GM23338 (cell line): ENCODE measurements at regions not wholly inside any gene's neighbourhood (a gene's known extent, or its start where the extent isn't known, plus 50 kb on each side); places are given as distances from the start of the nearest gene placed in this dataset.
"Not testable (repeated sequence)": the region's sequence is repeated elsewhere in the genome, so short reads cannot be mapped to it uniquely, and the experiment has no call there.

Experiments used
- ATAC-seq: fragments of 200-7000 bp; cut with Tn5 transposase; 3 replicates; pipeline ENCODE4 v1.9.1; 2020
- DNase-seq: peaks from one replicate; pipeline ENCODE4 v3.0.0-alpha.2; 2015; ENCODE audit warnings: low spot score
- H2AFZ ChIP-seq: fragments of 200-600 bp; sonication (generic); 2 replicates; pipeline ENCODE4 v1.8.0; 2016; ENCODE audit warnings: antibody characterized with exemption, mild to moderate bottlenecking, moderate library complexity
- H3F3A ChIP-seq: fragments of 200-600 bp; sonication (generic); replicated peaks from 2 replicates; pipeline ENCODE4 v1.8.0; 2017; ENCODE audit warnings: antibody characterized with exemption, mixed run types, low read depth
- H3K27ac ChIP-seq: fragments of 200-600 bp; sonication (generic); 2 replicates; pipeline ENCODE4 v1.6.1; 2016; ENCODE audit warnings: low read depth
- H3K27me3 ChIP-seq: fragments of 200-600 bp; sonication (generic); 2 replicates; pipeline ENCODE4 v1.8.0; 2016; ENCODE audit warnings: mild to moderate bottlenecking, mixed run types, moderate library complexity; ENCODE audit not compliant: insufficient read depth
- H3K36me3 ChIP-seq: fragments of 200-600 bp; sonication (generic); 2 replicates; pipeline ENCODE4 v1.8.0; 2016; ENCODE audit warnings: mild to moderate bottlenecking; ENCODE audit not compliant: insufficient read depth
- H3K4me1 ChIP-seq: fragments of 200-600 bp; sonication (generic); 2 replicates; pipeline ENCODE4 v1.8.0; 2016; ENCODE audit warnings: mild to moderate bottlenecking, moderate library complexity; ENCODE audit not compliant: insufficient read depth
- H3K4me2 ChIP-seq: fragments of 200-600 bp; sonication (generic); 2 replicates; pipeline ENCODE4 v1.7.1; 2017; ENCODE audit warnings: mixed run types
- H3K4me3 ChIP-seq: fragments of 200-600 bp; sonication (generic); 2 replicates; pipeline ENCODE4 v1.6.1; 2016; ENCODE audit warnings: mixed run types
- H3K79me2 ChIP-seq: fragments of 200-600 bp; sonication (generic); replicated peaks from 2 replicates; pipeline ENCODE4 v1.8.0; 2017; ENCODE audit warnings: mild to moderate bottlenecking; ENCODE audit not compliant: insufficient read depth
- H3K9me2 ChIP-seq: fragments of 200-600 bp; sonication (generic); 2 replicates; pipeline ENCODE4 v1.8.0; 2017; ENCODE audit not compliant: insufficient read depth
- H4K20me1 ChIP-seq: fragments of 200-600 bp; sonication (generic); replicated peaks from 2 replicates; pipeline ENCODE4 v1.8.0; 2017; ENCODE audit warnings: mild to moderate bottlenecking; ENCODE audit not compliant: insufficient read depth
- H3K27ac Mint-ChIP-seq: 2 replicates; pipeline ENCODE4 v1.8.0; 2020; ENCODE audit warnings: inconsistent platforms, mild to moderate bottlenecking, moderate library complexity, mixed read lengths
- H3K27me3 Mint-ChIP-seq: 3 replicates; pipeline ENCODE4 v1.8.0; 2022; ENCODE audit warnings: low read depth, mild to moderate bottlenecking, moderate library complexity, mixed read lengths, inconsistent platforms; ENCODE audit not compliant: insufficient read depth, poor library complexity
- H3K36me3 Mint-ChIP-seq: 3 replicates; pipeline ENCODE4 v1.8.0; 2021; ENCODE audit warnings: low read depth, mild to moderate bottlenecking, inconsistent platforms, moderate library complexity, mixed read lengths
- H3K4me1 Mint-ChIP-seq: 3 replicates; pipeline ENCODE4 v1.8.0; 2020; ENCODE audit warnings: mild to moderate bottlenecking, inconsistent platforms, mixed read lengths
- H3K4me3 Mint-ChIP-seq: 3 replicates; pipeline ENCODE4 v1.8.0; 2021; ENCODE audit warnings: moderate library complexity, mild to moderate bottlenecking, inconsistent platforms, mixed read lengths
- H3K9me3 Mint-ChIP-seq: 3 replicates; pipeline ENCODE4 v1.8.0; 2020; ENCODE audit warnings: moderate library complexity, mild to moderate bottlenecking, inconsistent platforms, mixed read lengths
- CREB1 ChIP-seq: fragments of 250-450 bp; sonication (Bioruptor Pico); IDR thresholded peaks from 2 replicates; pipeline ENCODE4 v1.5.0; 2020; ENCODE audit warnings: low read depth, mild to moderate bottlenecking, moderate library complexity
- EZH2phosphoT487 ChIP-seq: fragments of 200-600 bp; sonication (generic); IDR thresholded peaks from one replicate; pipeline ENCODE4 v1.8.1; 2018; ENCODE audit warnings: antibody characterized with exemption; ENCODE audit not compliant: unreplicated experiment
- JUNB ChIP-seq: IDR thresholded peaks from one replicate; pipeline ENCODE4 v1.6.1; 2016; ENCODE audit warnings: antibody characterized with exemption; ENCODE audit not compliant: unreplicated experiment
- NANOG ChIP-seq: IDR thresholded peaks from 2 replicates; pipeline ENCODE4 v1.6.1; 2016; ENCODE audit warnings: antibody characterized with exemption, borderline replicate concordance
- POLR2AphosphoS5 ChIP-seq: IDR thresholded peaks from 2 replicates; pipeline ENCODE4 v1.6.1; 2016; ENCODE audit warnings: antibody characterized with exemption, low read depth
- ZNF114 ChIP-seq: fragments of 250-450 bp; sonication (Bioruptor Pico); IDR thresholded peaks from 2 replicates; pipeline ENCODE4 v1.5.0; 2020; ENCODE audit warnings: mild to moderate bottlenecking, moderate library complexity
- ZNF331 ChIP-seq: fragments of 250-450 bp; sonication (Bioruptor Pico); IDR thresholded peaks from 2 replicates; pipeline ENCODE4 v1.5.0; 2020; ENCODE audit warnings: low read depth, mild to moderate bottlenecking, moderate library complexity
- TF ChIP-seq, protein P1 (sequence below): fragments of 250-450 bp; sonication (Bioruptor Pico); IDR thresholded peaks from 2 replicates; pipeline ENCODE4 v1.5.0; 2020; ENCODE audit warnings: mild to moderate bottlenecking, moderate library complexity
- TF ChIP-seq, protein P2 (sequence below): IDR thresholded peaks from one replicate; pipeline ENCODE4 v1.6.1; 2018; ENCODE audit warnings: antibody characterized with exemption; ENCODE audit not compliant: unreplicated experiment
- TF ChIP-seq, protein P3 (sequence below): IDR thresholded peaks from 2 replicates; pipeline ENCODE4 v1.6.1; 2016; ENCODE audit warnings: antibody characterized with exemption
- TF ChIP-seq, protein P4 (sequence below), 2 experiments: fragments of 200-600 bp in 1 of 2; sonication (generic) in 1 of 2; conservative IDR thresholded peaks; 2 replicates each; pipeline versions ENCODE4 v1.5.1 to v1.6.1; 2016 to 2017; ENCODE audit warnings: antibody characterized with exemption in 2 of 2, low read depth in 2 of 2, mild to moderate bottlenecking in 2 of 2, moderate library complexity in 1 of 2

DNA sequence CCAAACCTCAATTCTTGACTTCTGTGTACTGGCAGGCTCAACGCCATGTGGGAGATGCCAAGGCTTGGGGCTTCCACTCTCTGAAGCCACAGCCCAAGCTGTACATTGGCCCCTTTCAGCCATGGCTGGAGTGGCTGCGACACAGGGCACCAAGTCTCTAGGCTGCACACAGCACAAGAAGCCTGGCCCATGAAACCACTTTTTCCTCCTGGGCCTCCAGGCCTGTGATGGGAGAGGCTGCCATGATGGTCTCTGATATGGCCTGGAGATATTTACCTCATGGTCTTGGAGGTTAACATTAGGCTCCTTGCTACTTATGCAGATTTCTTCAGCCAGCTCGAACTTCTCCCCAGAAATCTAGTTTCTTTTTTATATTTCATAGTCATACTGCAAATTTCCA, 724.1 kb downstream of the RNF144A start:
- H3K4me3 Mint-ChIP-seq, H3K27ac Mint-ChIP-seq, H2AFZ ChIP-seq, H3K79me2 ChIP-seq, H3K4me3 ChIP-seq, ATAC-seq, H3K4me1 ChIP-seq, H3K36me3 ChIP-seq, H3K27me3 ChIP-seq, H3K4me1 Mint-ChIP-seq, H4K20me1 ChIP-seq, H3K27me3 Mint-ChIP-seq, H3K9me2 ChIP-seq, H3F3A ChIP-seq, DNase-seq, H3K4me2 ChIP-seq, H3K27ac ChIP-seq: not testable (repeated sequence)
- Mint-ChIP-seq H3K36me3 (peaks cover 44% of the 10 kb centered on the region), H3K9me3 (peaks cover 55% of the 10 kb centered on the region)

DNA sequence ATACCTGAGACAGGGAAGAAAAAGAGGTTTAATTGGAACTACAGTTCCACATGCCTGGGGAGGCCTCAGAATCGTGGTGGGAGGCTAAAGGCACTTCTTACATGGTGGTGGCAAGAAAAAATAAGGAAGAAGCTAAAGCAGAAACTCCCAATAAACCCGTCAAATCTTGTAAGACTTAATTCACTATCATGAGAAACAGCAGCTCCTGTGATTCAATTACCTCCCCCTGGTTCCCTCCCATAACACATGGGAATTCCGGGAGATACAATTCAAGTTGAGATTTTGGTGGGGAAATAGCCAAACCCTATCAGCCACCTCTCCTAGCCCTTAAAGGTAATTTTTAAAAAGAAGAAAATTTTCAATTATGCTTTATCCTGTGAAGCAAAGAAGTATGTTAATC, 728.8 kb downstream of the RNF144A start:
- H3K79me2 ChIP-seq, result no peaks in the 10 kb centered on the region
- H3K4me3 ChIP-seq, result no peak overlapping the region
- no peak overlapping the region for H3K4me3 Mint-ChIP-seq
- no peak overlapping the region for H3K27ac ChIP-seq
- no peak overlapping the region for H2AFZ ChIP-seq
- H3K27me3 Mint-ChIP-seq, result peaks cover 9% of the 10 kb centered on the region
- no peak for ATAC-seq
- peaks cover 35% of the 10 kb centered on the region for H3K36me3 Mint-ChIP-seq
- no peaks in the 10 kb centered on the region for H3K4me1 Mint-ChIP-seq
- no peaks in the 10 kb centered on the region for H3K36me3 ChIP-seq
- no peak for DNase-seq
- H3K27ac Mint-ChIP-seq, result no peak overlapping the region
- H3K4me1 ChIP-seq, result no peaks in the 10 kb centered on the region
- peaks cover 42% of the 10 kb centered on the region for H3K9me3 Mint-ChIP-seq
- no peaks in the 10 kb centered on the region for H3F3A ChIP-seq
- no peaks in the 10 kb centered on the region for H4K20me1 ChIP-seq
- H3K4me2 ChIP-seq, result no peak overlapping the region
- H3K9me2 ChIP-seq, result peaks cover 9% of the 10 kb centered on the region; the same call in 1 of the 2 replicates
- H3K27me3 ChIP-seq, result no peaks in the 10 kb centered on the region
- TF ChIP-seq, protein P1, sequence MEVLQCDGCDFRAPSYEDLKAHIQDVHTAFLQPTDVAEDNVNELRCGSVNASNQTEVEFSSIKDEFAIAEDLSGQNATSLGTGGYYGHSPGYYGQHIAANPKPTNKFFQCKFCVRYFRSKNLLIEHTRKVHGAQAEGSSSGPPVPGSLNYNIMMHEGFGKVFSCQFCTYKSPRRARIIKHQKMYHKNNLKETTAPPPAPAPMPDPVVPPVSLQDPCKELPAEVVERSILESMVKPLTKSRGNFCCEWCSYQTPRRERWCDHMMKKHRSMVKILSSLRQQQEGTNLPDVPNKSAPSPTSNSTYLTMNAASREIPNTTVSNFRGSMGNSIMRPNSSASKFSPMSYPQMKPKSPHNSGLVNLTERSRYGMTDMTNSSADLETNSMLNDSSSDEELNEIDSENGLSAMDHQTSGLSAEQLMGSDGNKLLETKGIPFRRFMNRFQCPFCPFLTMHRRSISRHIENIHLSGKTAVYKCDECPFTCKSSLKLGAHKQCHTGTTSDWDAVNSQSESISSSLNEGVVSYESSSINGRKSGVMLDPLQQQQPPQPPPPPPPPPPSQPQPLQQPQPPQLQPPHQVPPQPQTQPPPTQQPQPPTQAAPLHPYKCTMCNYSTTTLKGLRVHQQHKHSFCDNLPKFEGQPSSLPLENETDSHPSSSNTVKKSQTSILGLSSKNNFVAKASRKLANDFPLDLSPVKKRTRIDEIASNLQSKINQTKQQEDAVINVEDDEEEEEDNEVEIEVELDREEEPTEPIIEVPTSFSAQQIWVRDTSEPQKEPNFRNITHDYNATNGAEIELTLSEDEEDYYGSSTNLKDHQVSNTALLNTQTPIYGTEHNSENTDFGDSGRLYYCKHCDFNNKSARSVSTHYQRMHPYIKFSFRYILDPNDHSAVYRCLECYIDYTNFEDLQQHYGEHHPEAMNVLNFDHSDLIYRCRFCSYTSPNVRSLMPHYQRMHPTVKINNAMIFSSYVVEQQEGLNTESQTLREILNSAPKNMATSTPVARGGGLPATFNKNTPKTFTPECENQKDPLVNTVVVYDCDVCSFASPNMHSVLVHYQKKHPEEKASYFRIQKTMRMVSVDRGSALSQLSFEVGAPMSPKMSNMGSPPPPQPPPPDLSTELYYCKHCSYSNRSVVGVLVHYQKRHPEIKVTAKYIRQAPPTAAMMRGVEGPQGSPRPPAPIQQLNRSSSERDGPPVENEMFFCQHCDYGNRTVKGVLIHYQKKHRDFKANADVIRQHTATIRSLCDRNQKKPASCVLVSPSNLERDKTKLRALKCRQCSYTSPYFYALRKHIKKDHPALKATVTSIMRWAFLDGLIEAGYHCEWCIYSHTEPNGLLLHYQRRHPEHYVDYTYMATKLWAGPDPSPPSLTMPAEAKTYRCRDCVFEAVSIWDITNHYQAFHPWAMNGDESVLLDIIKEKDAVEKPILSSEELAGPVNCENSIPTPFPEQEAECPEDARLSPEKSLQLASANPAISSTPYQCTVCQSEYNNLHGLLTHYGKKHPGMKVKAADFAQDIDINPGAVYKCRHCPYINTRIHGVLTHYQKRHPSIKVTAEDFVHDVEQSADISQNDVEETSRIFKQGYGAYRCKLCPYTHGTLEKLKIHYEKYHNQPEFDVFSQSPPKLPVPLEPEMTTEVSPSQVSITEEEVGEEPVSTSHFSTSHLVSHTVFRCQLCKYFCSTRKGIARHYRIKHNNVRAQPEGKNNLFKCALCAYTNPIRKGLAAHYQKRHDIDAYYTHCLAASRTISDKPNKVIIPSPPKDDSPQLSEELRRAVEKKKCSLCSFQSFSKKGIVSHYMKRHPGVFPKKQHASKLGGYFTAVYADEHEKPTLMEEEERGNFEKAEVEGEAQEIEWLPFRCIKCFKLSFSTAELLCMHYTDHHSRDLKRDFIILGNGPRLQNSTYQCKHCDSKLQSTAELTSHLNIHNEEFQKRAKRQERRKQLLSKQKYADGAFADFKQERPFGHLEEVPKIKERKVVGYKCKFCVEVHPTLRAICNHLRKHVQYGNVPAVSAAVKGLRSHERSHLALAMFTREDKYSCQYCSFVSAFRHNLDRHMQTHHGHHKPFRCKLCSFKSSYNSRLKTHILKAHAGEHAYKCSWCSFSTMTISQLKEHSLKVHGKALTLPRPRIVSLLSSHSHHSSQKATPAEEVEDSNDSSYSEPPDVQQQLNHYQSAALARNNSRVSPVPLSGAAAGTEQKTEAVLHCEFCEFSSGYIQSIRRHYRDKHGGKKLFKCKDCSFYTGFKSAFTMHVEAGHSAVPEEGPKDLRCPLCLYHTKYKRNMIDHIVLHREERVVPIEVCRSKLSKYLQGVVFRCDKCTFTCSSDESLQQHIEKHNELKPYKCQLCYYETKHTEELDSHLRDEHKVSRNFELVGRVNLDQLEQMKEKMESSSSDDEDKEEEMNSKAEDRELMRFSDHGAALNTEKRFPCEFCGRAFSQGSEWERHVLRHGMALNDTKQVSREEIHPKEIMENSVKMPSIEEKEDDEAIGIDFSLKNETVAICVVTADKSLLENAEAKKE (CRISPR knock-in tag), result no peak
- TF ChIP-seq, protein P2, sequence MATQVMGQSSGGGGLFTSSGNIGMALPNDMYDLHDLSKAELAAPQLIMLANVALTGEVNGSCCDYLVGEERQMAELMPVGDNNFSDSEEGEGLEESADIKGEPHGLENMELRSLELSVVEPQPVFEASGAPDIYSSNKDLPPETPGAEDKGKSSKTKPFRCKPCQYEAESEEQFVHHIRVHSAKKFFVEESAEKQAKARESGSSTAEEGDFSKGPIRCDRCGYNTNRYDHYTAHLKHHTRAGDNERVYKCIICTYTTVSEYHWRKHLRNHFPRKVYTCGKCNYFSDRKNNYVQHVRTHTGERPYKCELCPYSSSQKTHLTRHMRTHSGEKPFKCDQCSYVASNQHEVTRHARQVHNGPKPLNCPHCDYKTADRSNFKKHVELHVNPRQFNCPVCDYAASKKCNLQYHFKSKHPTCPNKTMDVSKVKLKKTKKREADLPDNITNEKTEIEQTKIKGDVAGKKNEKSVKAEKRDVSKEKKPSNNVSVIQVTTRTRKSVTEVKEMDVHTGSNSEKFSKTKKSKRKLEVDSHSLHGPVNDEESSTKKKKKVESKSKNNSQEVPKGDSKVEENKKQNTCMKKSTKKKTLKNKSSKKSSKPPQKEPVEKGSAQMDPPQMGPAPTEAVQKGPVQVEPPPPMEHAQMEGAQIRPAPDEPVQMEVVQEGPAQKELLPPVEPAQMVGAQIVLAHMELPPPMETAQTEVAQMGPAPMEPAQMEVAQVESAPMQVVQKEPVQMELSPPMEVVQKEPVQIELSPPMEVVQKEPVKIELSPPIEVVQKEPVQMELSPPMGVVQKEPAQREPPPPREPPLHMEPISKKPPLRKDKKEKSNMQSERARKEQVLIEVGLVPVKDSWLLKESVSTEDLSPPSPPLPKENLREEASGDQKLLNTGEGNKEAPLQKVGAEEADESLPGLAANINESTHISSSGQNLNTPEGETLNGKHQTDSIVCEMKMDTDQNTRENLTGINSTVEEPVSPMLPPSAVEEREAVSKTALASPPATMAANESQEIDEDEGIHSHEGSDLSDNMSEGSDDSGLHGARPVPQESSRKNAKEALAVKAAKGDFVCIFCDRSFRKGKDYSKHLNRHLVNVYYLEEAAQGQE, result no peak
- TF ChIP-seq, protein P3, sequence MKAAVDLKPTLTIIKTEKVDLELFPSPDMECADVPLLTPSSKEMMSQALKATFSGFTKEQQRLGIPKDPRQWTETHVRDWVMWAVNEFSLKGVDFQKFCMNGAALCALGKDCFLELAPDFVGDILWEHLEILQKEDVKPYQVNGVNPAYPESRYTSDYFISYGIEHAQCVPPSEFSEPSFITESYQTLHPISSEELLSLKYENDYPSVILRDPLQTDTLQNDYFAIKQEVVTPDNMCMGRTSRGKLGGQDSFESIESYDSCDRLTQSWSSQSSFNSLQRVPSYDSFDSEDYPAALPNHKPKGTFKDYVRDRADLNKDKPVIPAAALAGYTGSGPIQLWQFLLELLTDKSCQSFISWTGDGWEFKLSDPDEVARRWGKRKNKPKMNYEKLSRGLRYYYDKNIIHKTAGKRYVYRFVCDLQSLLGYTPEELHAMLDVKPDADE, result no peak
- TF ChIP-seq ZNF331 (CRISPR knock-in tag) (no peak), ZNF114 (CRISPR knock-in tag) (no peak), JUNB (no peak), CREB1 (no peak), EZH2phosphoT487 (no peak), POLR2AphosphoS5 (no peak), NANOG (no peak)
- TF ChIP-seq, protein P4, sequence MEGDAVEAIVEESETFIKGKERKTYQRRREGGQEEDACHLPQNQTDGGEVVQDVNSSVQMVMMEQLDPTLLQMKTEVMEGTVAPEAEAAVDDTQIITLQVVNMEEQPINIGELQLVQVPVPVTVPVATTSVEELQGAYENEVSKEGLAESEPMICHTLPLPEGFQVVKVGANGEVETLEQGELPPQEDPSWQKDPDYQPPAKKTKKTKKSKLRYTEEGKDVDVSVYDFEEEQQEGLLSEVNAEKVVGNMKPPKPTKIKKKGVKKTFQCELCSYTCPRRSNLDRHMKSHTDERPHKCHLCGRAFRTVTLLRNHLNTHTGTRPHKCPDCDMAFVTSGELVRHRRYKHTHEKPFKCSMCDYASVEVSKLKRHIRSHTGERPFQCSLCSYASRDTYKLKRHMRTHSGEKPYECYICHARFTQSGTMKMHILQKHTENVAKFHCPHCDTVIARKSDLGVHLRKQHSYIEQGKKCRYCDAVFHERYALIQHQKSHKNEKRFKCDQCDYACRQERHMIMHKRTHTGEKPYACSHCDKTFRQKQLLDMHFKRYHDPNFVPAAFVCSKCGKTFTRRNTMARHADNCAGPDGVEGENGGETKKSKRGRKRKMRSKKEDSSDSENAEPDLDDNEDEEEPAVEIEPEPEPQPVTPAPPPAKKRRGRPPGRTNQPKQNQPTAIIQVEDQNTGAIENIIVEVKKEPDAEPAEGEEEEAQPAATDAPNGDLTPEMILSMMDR (conservative IDR thresholded peaks at IDR 0.05; ENCODE audit: low read depth in 2 of 2), result no peak
